T-helper 1 cell treated with Interleukin-12 subunit alpha and Interleukin-12 subunit beta and Interleukin-4 antibody, amounts not matched to agents 30 μg/mL and 1 μg/mL, for 36 hours (primary cell): ENCODE measurements at regions not wholly inside any gene's neighbourhood (a gene's known extent, or its start where the extent isn't known, plus 50 kb on each side); places are given as distances from the start of the nearest gene placed in this dataset.

ENCODE experiments used
- H3K27ac Mint-ChIP-seq: one replicate; pipeline ENCODE4 v1.8.0; 2021; ENCODE audit warnings: mild to moderate bottlenecking, mixed read lengths
- H3K27me3 Mint-ChIP-seq: one replicate; pipeline ENCODE4 v1.8.0; 2021; ENCODE audit warnings: low read depth, mixed read lengths
- H3K36me3 Mint-ChIP-seq: one replicate; pipeline ENCODE4 v1.8.0; 2021; ENCODE audit warnings: low read depth, mixed read lengths
- H3K4me1 Mint-ChIP-seq: one replicate; pipeline ENCODE4 v1.8.0; 2021; ENCODE audit warnings: low read depth, mixed read lengths
- H3K4me3 Mint-ChIP-seq: one replicate; pipeline ENCODE4 v1.8.0; 2021; ENCODE audit warnings: mild to moderate bottlenecking, moderate library complexity, mixed read lengths
- H3K9me3 Mint-ChIP-seq: one replicate; pipeline ENCODE4 v1.8.0; 2021; ENCODE audit warnings: mixed read lengths

GRCh38 chr13:112142401-112142930 lies 75.5 kb downstream of the SOX1 start:
- no peaks in the 10 kb centered on the region for H3K4me1 Mint-ChIP-seq
- H3K27me3 Mint-ChIP-seq, result no peaks in the 10 kb centered on the region
- no peaks in the 10 kb centered on the region for H3K9me3 Mint-ChIP-seq
- no peak overlapping the region for H3K27ac Mint-ChIP-seq
- H3K36me3 Mint-ChIP-seq, result no peaks in the 10 kb centered on the region
- H3K4me3 Mint-ChIP-seq, result no peak overlapping the region

DNA sequence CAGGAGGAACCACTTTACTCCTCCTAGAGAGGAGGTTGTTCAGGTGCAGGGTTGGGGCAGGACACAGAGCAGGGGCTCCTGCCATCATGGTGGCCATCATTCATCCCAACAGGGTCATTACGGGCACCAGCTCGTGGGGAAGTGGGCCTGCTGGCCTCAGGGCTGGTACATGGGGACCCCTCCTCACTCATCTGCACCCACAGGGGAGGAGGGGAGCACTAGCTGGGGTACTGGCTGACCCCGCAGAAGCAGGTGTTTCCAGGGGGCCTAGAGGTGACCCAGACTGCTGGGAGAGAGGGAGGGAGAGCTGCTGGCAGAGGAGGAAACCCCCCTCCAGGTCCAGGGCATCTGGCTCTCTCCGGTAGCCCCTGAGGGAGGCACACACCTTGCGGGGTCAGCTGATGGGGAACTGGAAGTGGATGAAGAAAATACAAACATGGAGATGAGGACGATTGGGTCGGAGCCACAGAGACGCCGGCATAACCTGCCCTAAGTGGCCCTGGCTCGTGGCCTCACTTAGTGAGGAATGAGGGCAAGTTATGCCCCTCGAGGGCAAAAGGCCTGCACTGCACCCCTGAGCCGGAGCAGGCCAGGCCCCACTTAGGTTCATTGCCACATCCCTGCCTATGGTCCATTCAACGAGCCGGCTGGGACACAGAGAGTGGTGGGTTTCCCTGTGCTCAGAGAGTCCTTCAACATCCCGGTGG lies 76.2 kb downstream of the SOX1 start:
- Mint-ChIP-seq H3K27ac (no peak overlapping the region), H3K4me1 (no peaks in the 10 kb centered on the region), H3K27me3 (no peaks in the 10 kb centered on the region), H3K9me3 (no peaks in the 10 kb centered on the region), H3K4me3 (no peak overlapping the region), H3K36me3 (no peaks in the 10 kb centered on the region)

- H3K27ac Mint-ChIP-seq, result no peak overlapping the region
Observed at GRCh38 chr13:112143753-112144615, 77.0 kb downstream of the SOX1 start.

GRCh38 chr13:112144616-112145550 lies 77.9 kb downstream of the SOX1 start:
- no peak overlapping the region for H3K27ac Mint-ChIP-seq
- H3K36me3 Mint-ChIP-seq, result no peaks in the 10 kb centered on the region
- no peak overlapping the region for H3K4me3 Mint-ChIP-seq
- H3K4me1 Mint-ChIP-seq, result no peaks in the 10 kb centered on the region
- H3K9me3 Mint-ChIP-seq, result peaks cover 8% of the 10 kb centered on the region
- no peaks in the 10 kb centered on the region for H3K27me3 Mint-ChIP-seq

More at GRCh38 chr13:112143753-112144615, 77.0 kb downstream of the SOX1 start:
- no peaks in the 10 kb centered on the region for H3K27me3 Mint-ChIP-seq
- H3K4me1 Mint-ChIP-seq, result no peaks in the 10 kb centered on the region
- H3K4me3 Mint-ChIP-seq, result no peak overlapping the region
- H3K36me3 Mint-ChIP-seq, result no peaks in the 10 kb centered on the region
- peaks cover 6% of the 10 kb centered on the region for H3K9me3 Mint-ChIP-seq

GRCh38 chr13:112145551-112146360 lies 78.8 kb downstream of the SOX1 start:
- H3K9me3 Mint-ChIP-seq, result peaks cover 8% of the 10 kb centered on the region
- H3K27ac Mint-ChIP-seq, result no peak overlapping the region

GRCh38 chr13:112150352-112150751 lies 83.4 kb downstream of the SOX1 start:
- Mint-ChIP-seq H3K27ac (no peak overlapping the region), H3K27me3 (no peaks in the 10 kb centered on the region), H3K4me3 (no peak overlapping the region), H3K4me1 (no peaks in the 10 kb centered on the region), H3K9me3 (peaks cover 8% of the 10 kb centered on the region), H3K36me3 (no peaks in the 10 kb centered on the region)

More at GRCh38 chr13:112145551-112146360, 78.8 kb downstream of the SOX1 start:
- no peaks in the 10 kb centered on the region for H3K36me3 Mint-ChIP-seq
- no peak overlapping the region for H3K4me3 Mint-ChIP-seq
- no peaks in the 10 kb centered on the region for H3K27me3 Mint-ChIP-seq
- no peaks in the 10 kb centered on the region for H3K4me1 Mint-ChIP-seq

- no peak overlapping the region for H3K27ac Mint-ChIP-seq
- peaks cover 10% of the 10 kb centered on the region for H3K9me3 Mint-ChIP-seq
- H3K4me3 Mint-ChIP-seq, result no peak overlapping the region
- H3K4me1 Mint-ChIP-seq, result no peaks in the 10 kb centered on the region
- H3K36me3 Mint-ChIP-seq, result no peaks in the 10 kb centered on the region
- no peaks in the 10 kb centered on the region for H3K27me3 Mint-ChIP-seq
Observed at GRCh38 chr13:112152846-112153245, 85.9 kb downstream of the SOX1 start.

- no peaks in the 10 kb centered on the region for H3K36me3 Mint-ChIP-seq
- peaks cover 11% of the 10 kb centered on the region for H3K9me3 Mint-ChIP-seq
- H3K27me3 Mint-ChIP-seq, result no peaks in the 10 kb centered on the region
- no peak overlapping the region for H3K4me3 Mint-ChIP-seq
- H3K27ac Mint-ChIP-seq, result no peak overlapping the region
- no peaks in the 10 kb centered on the region for H3K4me1 Mint-ChIP-seq
Observed at GRCh38 chr13:112153364-112153763, 86.4 kb downstream of the SOX1 start.

DNA sequence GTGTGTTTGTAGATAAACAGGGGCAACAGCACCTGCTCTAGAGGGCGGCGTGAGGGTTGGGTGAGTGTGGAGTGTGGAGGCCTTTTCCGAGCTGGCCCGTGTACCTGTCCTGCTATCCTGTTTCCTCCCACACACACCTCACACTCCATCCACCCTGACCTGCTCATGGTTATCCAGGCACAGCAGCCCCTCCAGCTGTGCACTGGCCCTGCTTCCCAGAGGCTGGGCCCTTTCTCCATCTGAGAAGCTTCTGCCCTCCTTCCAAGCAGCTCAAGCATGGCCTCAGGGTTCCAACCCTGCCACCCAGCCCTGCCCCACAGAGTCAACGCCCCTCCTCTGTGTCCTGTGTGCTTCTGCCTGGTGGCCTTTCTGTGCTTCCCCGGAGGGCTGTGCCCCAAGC lies 86.9 kb downstream of the SOX1 start:
- Mint-ChIP-seq H3K27me3 (no peaks in the 10 kb centered on the region), H3K9me3 (peaks cover 7% of the 10 kb centered on the region), H3K4me1 (no peaks in the 10 kb centered on the region), H3K4me3 (no peak overlapping the region), H3K36me3 (no peaks in the 10 kb centered on the region), H3K27ac (no peak overlapping the region)

DNA sequence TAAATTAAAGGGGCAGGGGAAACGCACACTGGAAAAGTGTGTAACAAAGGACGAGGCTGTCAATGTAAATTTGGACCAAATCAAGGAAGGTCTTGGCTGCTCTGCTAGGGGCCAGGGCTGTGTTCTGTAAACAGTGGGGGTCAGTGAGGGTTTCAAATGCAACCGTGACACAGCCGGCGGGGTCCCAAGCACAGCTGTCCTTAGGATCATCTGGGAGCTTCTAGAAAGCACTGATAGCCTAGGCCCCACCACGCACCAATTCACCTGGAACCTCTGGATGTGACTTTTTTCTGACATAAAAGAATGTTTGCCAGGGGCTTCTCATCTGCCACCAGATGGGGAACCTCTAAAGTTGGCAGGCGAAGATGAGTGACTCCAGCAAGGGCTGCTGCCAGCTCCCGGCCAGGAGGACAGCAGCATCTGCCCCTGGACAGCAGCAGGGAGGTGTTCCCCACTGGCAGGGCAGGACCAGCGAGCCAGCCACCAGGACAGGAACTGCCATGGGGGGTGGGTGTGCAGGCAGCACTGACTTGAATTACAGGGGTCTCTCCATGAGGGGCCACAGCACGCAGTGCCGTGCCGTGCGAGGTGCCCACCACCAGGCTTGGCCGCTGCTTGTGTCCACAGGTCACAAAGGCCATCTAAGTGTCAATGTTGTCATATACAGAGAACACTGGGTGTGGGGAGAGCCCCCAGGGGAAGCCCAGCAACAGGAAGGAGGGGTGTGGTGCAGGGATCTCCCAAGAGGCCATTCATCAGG lies 87.5 kb downstream of the SOX1 start:
- H3K36me3 Mint-ChIP-seq, result no peaks in the 10 kb centered on the region
- no peak overlapping the region for H3K4me3 Mint-ChIP-seq
- H3K9me3 Mint-ChIP-seq, result peaks cover 4% of the 10 kb centered on the region
- no peaks in the 10 kb centered on the region for H3K27me3 Mint-ChIP-seq
- H3K4me1 Mint-ChIP-seq, result no peaks in the 10 kb centered on the region
- no peak overlapping the region for H3K27ac Mint-ChIP-seq

DNA sequence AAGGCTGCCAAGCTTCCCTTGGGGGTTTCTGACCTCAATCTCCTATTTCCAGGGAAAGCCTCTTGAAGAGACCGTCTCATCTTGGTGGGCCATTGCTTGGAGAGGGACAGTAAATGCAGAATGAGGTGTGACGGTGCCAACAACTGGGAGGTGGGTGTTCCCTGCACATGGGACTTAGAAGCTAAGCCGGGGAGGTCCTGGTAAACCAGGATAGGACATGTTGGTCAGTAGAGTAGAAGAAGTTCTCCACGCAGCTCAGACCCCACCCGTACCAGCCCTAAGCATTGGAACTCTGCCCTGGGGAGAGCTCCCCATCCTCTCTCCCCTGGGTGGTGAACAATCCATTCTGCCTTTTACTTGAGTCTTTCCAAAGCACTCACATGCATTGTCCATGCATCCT lies 92.0 kb downstream of the SOX1 start:
- Mint-ChIP-seq H3K36me3 (no peaks in the 10 kb centered on the region), H3K9me3 (peaks cover 4% of the 10 kb centered on the region), H3K27ac (no peak overlapping the region), H3K4me1 (no peaks in the 10 kb centered on the region), H3K27me3 (peaks cover 11% of the 10 kb centered on the region), H3K4me3 (no peak overlapping the region)

DNA sequence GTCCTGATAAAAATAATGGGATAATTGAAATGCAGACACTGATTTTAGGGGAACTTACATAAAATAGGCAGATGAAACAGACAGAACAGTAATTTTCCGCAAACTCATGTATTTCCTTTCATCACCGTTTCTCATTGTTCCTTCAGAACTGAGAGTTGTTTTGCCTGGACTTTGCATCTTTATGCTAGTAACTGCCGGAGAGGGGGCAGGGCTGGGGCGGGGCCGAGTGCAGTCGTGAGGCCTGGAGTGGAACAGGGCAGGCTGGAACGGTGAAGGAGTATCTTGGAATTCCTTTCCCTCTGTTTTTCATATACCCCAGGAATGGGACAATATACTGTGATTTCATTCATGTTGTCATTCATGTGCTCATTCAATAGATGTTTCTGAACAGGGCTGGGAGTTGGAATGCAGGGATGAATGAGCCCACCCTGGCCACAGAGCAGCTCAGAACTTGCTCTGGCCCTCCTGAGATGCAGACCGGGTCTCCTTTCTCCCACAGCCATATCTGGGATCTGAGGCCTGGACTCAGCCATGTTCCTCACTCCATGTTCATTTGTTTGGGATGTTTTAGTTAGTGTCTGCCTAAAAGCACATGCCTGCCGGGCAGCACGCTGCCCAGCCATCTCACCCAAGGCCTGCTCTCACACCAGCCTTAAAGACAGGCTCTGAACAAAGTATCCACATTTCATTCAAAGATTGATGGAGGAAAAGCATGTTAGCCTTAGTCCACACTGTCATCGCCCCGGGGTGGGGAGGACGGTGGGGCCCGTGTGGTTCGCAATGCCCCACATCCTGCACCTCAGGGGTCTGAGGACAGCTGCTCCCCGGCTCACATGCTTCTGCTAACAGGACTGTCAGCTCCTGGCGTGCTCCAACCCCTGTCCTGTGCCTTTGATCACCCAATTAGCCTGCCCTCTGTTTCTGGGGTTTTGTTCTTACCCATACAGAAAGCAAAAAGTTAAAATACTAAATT lies 92.9 kb downstream of the SOX1 start:
- Mint-ChIP-seq H3K27ac (no peak overlapping the region), H3K27me3 (peaks cover 11% of the 10 kb centered on the region), H3K4me3 (no peak overlapping the region), H3K9me3 (peaks cover 4% of the 10 kb centered on the region), H3K4me1 (no peaks in the 10 kb centered on the region), H3K36me3 (no peaks in the 10 kb centered on the region)
